BE2C (cell line): ENCODE measurements at regions not wholly inside any gene's neighbourhood (a gene's known extent, or its start where the extent isn't known, plus 50 kb on each side); places are given as distances from the start of the nearest gene placed in this dataset.
A peak's percentile ranks its signal among the peaks of the same experiment; 100 is the strongest.

Source experiments
- DNase-seq: peaks from one replicate; pipeline ENCODE4 v3.0.0-alpha.2; 2020
- H3K27me3 ChIP-seq: fragments of 250-450 bp; sonication (Bioruptor Pico); 2 replicates; pipeline ENCODE4 v1.5.1; 2020; ENCODE audit warnings: mild to moderate bottlenecking
- H3K36me3 ChIP-seq: fragments of 250-450 bp; sonication (Bioruptor Pico); 2 replicates; pipeline ENCODE4 v1.5.1; 2020; ENCODE audit warnings: mild to moderate bottlenecking
- H3K4me1 ChIP-seq: fragments of 250-450 bp; sonication (Bioruptor Pico); 2 replicates; pipeline ENCODE4 v1.5.1; 2020
- H3K4me3 ChIP-seq: 2 replicates; pipeline ENCODE4 v1.5.1; 2011; ENCODE audit warnings: low read depth, low read length
- H3K9me3 ChIP-seq: fragments of 250-450 bp; sonication (Bioruptor Pico); 2 replicates; pipeline ENCODE4 v1.5.1; 2020
- CTCF ChIP-seq: IDR thresholded peaks from 2 replicates; pipeline ENCODE4 v1.5.1; 2012; ENCODE audit warnings: mild to moderate bottlenecking, low read depth, low read length

GRCh38 chr13:86757236-86757978 lies 913.8 kb upstream of the SLITRK5 start:
- Histone ChIP-seq H3K27me3 (no peaks in the 10 kb centered on the region), H3K36me3 (no peaks in the 10 kb centered on the region), H3K4me3 (no peak overlapping the region), H3K9me3 (no peaks in the 10 kb centered on the region), H3K4me1 (no peaks in the 10 kb centered on the region)
- no peak for DNase-seq
- no peak for TF ChIP-seq CTCF

GRCh38 chr13:86758116-86758515 lies 913.1 kb upstream of the SLITRK5 start:
- DNase-seq = no peak
- Histone ChIP-seq H3K4me1 (no peaks in the 10 kb centered on the region), H3K4me3 (no peak overlapping the region), H3K27me3 (no peaks in the 10 kb centered on the region), H3K36me3 (no peaks in the 10 kb centered on the region), H3K9me3 (no peaks in the 10 kb centered on the region; the same call in 1 of the 2 replicates)
- no peak for TF ChIP-seq CTCF

GRCh38 chr13:86760620-86761019 lies 910.6 kb upstream of the SLITRK5 start:
- no peaks in the 10 kb centered on the region; the same call in 1 of the 2 replicates for H3K9me3 ChIP-seq
- no peaks in the 10 kb centered on the region for H3K4me1 ChIP-seq
- no peak for DNase-seq
- no peak overlapping the region for H3K4me3 ChIP-seq
- H3K36me3 ChIP-seq = no peaks in the 10 kb centered on the region
- TF ChIP-seq CTCF = no peak
- no peaks in the 10 kb centered on the region for H3K27me3 ChIP-seq

- no peaks in the 10 kb centered on the region; the same call in 1 of the 2 replicates for H3K9me3 ChIP-seq
- no peak for TF ChIP-seq CTCF
- H3K4me1 ChIP-seq = no peaks in the 10 kb centered on the region
- no peak for DNase-seq
- H3K4me3 ChIP-seq = no peak overlapping the region
- no peaks in the 10 kb centered on the region for H3K27me3 ChIP-seq
- no peaks in the 10 kb centered on the region for H3K36me3 ChIP-seq
Observed at GRCh38 chr13:86765462-86765861, 905.7 kb upstream of the SLITRK5 start.

- no peak overlapping the region for H3K4me3 ChIP-seq
- peaks cover 3% of the 10 kb centered on the region; the same call in 1 of the 2 replicates for H3K9me3 ChIP-seq
- H3K27me3 ChIP-seq = no peaks in the 10 kb centered on the region
- no peak for TF ChIP-seq CTCF
- H3K4me1 ChIP-seq = no peaks in the 10 kb centered on the region
- DNase-seq = no peak
- H3K36me3 ChIP-seq = no peaks in the 10 kb centered on the region
Observed at GRCh38 chr13:86788616-86789015, 882.6 kb upstream of the SLITRK5 start.

GRCh38 chr13:86792153-86792651 lies 879.0 kb upstream of the SLITRK5 start:
- H3K4me1 ChIP-seq = no peaks in the 10 kb centered on the region
- no peaks in the 10 kb centered on the region for H3K27me3 ChIP-seq
- no peaks in the 10 kb centered on the region for H3K36me3 ChIP-seq
- H3K4me3 ChIP-seq = no peak overlapping the region
- peaks cover 3% of the 10 kb centered on the region; the same call in 1 of the 2 replicates for H3K9me3 ChIP-seq
- peak; percentile 10 for DNase-seq
- no peak for TF ChIP-seq CTCF
